Neural progenitor cell (in vitro differentiated cells): ENCODE measurements at regions not wholly inside any gene's neighbourhood (a gene's known extent, or its start where the extent isn't known, plus 50 kb on each side); places are given as distances from the start of the nearest gene placed in this dataset.

Source experiments
- CTCF ChIP-seq: fragments of 200-600 bp; sonication (generic); IDR thresholded peaks from 2 replicates; pipeline ENCODE4 v1.5.1; 2017; ENCODE audit warnings: antibody characterized with exemption, mild to moderate bottlenecking
- EZH2 ChIP-seq: fragments of 200-600 bp; sonication (generic); IDR thresholded peaks from 2 replicates; pipeline ENCODE4 v1.6.1; 2017; ENCODE audit warnings: antibody characterized with exemption, mild to moderate bottlenecking, moderate library complexity
- EZH2phosphoT487 ChIP-seq: fragments of 200-600 bp; sonication (generic); IDR thresholded peaks from 2 replicates; pipeline ENCODE4 v1.6.1; 2017; ENCODE audit warnings: antibody characterized with exemption

DNA sequence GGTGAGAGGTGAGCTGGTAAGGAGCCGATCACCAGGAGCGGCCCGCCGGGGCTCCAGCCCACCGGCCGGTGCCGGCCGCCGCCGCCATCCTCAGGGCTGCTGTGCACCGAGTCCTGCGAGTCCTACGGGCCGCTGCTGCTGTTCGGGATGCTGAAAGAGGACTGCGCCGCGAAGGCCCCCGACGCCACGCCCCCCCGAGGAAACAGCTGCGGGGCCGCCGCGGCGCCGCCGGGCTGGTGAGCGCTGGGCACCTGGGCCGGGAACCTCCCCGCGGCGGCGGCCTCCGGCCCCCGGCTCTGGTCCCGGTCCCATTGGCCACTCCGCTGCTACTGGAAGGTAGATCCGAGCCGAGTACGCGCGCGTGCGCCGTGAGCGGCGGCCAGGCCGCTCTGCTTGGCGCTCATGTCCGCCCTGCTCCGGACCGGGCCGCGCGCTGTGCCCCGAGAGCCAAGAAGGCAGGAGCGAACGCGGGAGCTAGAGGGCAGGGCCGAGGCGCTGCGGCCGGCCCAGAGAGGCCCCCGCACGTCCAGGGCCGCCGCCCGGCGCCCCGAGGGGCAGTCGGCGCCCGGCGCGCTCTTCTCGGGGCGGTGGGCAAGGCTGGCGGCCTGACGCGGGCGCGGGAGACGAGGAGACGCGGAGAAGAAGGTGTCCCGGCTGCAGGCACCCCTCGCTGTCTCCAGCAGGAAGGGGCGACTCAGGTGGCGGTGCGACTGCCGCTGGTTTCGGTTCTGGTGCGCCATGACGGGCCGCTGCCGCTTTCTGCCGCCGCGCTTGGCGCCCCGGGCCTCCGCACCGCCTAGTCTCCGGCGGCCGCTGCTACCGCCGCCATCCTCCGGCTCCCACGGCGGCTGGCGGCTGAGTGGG lies 121.3 kb upstream of the WIPF3 start:
- no peak for TF ChIP-seq CTCF
- TF ChIP-seq EZH2 = no peak
- no peak for TF ChIP-seq EZH2phosphoT487
